ENCODE measurements at regions not wholly inside any gene's neighbourhood (a gene's known extent, or its start where the extent isn't known, plus 50 kb on each side); places are given as distances from the start of the nearest gene placed in this dataset.

DNA sequence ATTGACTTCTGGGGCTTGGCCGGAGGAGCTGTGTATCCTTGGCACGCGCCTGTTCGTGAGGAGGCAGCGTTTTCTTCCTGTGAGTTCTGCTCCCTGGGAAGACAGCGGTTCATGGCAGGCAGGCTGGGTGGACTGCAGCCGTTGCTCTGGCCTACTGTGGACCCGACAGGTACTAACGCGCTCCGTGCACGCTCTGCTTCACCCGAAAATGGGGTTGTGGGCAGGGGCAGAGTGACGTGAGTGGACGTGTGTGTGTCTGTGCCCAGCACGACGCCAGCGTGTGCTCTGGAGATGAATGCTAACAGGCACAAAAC lies 179.1 kb downstream of the KIF26A start:
- TF ChIP-seq POLR2AphosphoS5 (IDR thresholded peaks at IDR 0.05; ENCODE audit: low read depth, low read length) (no peak), TAF1 (IDR thresholded peaks at IDR 0.05; ENCODE audit: borderline replicate concordance, insufficient read depth, low read length) (no peak), SIN3A (IDR thresholded peaks at IDR 0.05; ENCODE audit: borderline replicate concordance, insufficient read depth, low read length) (no peak)
- TF ChIP-seq, protein P1, sequence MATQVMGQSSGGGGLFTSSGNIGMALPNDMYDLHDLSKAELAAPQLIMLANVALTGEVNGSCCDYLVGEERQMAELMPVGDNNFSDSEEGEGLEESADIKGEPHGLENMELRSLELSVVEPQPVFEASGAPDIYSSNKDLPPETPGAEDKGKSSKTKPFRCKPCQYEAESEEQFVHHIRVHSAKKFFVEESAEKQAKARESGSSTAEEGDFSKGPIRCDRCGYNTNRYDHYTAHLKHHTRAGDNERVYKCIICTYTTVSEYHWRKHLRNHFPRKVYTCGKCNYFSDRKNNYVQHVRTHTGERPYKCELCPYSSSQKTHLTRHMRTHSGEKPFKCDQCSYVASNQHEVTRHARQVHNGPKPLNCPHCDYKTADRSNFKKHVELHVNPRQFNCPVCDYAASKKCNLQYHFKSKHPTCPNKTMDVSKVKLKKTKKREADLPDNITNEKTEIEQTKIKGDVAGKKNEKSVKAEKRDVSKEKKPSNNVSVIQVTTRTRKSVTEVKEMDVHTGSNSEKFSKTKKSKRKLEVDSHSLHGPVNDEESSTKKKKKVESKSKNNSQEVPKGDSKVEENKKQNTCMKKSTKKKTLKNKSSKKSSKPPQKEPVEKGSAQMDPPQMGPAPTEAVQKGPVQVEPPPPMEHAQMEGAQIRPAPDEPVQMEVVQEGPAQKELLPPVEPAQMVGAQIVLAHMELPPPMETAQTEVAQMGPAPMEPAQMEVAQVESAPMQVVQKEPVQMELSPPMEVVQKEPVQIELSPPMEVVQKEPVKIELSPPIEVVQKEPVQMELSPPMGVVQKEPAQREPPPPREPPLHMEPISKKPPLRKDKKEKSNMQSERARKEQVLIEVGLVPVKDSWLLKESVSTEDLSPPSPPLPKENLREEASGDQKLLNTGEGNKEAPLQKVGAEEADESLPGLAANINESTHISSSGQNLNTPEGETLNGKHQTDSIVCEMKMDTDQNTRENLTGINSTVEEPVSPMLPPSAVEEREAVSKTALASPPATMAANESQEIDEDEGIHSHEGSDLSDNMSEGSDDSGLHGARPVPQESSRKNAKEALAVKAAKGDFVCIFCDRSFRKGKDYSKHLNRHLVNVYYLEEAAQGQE (IDR thresholded peaks at IDR 0.05; ENCODE audit: insufficient read depth in 1 of 2, low read depth in 2 of 2, low read length in 2 of 2): no peak
